ENCODE measurements at regions not wholly inside any gene's neighbourhood (a gene's known extent, or its start where the extent isn't known, plus 50 kb on each side); places are given as distances from the start of the nearest gene placed in this dataset.

DNA sequence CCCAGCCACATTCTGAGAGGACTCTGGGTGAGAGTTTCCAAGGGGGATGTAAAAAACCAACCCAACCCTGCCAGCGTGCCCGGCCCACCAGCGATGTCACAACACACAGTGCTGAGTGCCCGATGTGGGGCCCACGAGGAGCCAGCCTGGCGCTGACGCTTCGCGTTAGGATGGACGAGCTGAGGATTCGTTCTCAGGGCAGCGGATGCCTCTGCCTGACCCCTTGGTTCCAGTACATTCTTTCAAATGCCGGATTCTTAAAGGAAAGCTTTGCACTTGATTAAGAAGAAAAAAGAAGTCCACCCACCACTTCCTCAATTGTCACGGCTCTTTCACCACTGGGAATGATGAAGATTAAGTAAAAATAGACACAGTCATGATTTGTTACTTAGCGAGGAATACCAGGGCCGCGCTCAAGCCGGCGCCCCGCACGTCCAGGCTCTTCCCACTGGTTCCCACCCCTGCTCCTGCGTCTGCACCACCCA is 79.4 kb downstream of the IRF8 start:
- Histone ChIP-seq H3K27me3 (ENCODE audit: insufficient read depth, poor library complexity, severe bottlenecking) (no peaks in the 10 kb centered on the region), H3K27ac (replicated peaks) (peak overlapping the region; percentile 41), H3K4me3 (replicated peaks; ENCODE audit: insufficient read depth, low read length) (no peak overlapping the region)
- TF ChIP-seq, protein P1, sequence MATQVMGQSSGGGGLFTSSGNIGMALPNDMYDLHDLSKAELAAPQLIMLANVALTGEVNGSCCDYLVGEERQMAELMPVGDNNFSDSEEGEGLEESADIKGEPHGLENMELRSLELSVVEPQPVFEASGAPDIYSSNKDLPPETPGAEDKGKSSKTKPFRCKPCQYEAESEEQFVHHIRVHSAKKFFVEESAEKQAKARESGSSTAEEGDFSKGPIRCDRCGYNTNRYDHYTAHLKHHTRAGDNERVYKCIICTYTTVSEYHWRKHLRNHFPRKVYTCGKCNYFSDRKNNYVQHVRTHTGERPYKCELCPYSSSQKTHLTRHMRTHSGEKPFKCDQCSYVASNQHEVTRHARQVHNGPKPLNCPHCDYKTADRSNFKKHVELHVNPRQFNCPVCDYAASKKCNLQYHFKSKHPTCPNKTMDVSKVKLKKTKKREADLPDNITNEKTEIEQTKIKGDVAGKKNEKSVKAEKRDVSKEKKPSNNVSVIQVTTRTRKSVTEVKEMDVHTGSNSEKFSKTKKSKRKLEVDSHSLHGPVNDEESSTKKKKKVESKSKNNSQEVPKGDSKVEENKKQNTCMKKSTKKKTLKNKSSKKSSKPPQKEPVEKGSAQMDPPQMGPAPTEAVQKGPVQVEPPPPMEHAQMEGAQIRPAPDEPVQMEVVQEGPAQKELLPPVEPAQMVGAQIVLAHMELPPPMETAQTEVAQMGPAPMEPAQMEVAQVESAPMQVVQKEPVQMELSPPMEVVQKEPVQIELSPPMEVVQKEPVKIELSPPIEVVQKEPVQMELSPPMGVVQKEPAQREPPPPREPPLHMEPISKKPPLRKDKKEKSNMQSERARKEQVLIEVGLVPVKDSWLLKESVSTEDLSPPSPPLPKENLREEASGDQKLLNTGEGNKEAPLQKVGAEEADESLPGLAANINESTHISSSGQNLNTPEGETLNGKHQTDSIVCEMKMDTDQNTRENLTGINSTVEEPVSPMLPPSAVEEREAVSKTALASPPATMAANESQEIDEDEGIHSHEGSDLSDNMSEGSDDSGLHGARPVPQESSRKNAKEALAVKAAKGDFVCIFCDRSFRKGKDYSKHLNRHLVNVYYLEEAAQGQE (IDR thresholded peaks at IDR 0.05; ENCODE audit: insufficient replicate concordance, low read depth), result no peak
- TF ChIP-seq, protein P2, sequence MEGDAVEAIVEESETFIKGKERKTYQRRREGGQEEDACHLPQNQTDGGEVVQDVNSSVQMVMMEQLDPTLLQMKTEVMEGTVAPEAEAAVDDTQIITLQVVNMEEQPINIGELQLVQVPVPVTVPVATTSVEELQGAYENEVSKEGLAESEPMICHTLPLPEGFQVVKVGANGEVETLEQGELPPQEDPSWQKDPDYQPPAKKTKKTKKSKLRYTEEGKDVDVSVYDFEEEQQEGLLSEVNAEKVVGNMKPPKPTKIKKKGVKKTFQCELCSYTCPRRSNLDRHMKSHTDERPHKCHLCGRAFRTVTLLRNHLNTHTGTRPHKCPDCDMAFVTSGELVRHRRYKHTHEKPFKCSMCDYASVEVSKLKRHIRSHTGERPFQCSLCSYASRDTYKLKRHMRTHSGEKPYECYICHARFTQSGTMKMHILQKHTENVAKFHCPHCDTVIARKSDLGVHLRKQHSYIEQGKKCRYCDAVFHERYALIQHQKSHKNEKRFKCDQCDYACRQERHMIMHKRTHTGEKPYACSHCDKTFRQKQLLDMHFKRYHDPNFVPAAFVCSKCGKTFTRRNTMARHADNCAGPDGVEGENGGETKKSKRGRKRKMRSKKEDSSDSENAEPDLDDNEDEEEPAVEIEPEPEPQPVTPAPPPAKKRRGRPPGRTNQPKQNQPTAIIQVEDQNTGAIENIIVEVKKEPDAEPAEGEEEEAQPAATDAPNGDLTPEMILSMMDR (IDR thresholded peaks at IDR 0.05; ENCODE audit: insufficient read depth, low read length), result no peak
- peak; percentile 80; the same call in 1 of the 2 replicates for TF ChIP-seq SPI1 (IDR thresholded peaks at IDR 0.05; ENCODE audit: borderline replicate concordance, low read depth)
- peak; percentile 34 to 52 for DNase-seq (ENCODE audit: low read depth in 1 of 2, low spot score in 1 of 2)

DNA sequence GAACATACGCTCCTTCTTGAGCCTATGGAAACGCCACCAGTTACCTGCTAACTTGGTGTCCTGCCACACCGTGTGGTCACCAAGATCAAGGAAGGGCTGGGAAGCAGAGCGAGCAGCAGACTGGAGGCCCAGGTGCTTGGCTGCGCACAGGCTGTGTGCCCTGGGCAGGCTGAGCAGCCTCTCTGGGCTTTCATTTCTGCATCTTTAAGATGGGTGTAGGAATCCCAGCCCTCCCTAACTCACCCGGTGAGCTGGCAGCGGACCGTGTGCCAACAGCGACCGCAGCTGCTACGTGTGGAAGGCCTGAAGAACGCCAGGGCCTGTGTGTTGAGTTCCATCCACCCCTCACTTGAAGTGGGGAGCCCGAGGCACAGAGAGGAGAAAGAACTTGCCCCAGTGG is 80.0 kb downstream of the IRF8 start:
- H3K27ac ChIP-seq (replicated peaks), result no peak overlapping the region; the same call in 1 of the 2 replicates

DNA sequence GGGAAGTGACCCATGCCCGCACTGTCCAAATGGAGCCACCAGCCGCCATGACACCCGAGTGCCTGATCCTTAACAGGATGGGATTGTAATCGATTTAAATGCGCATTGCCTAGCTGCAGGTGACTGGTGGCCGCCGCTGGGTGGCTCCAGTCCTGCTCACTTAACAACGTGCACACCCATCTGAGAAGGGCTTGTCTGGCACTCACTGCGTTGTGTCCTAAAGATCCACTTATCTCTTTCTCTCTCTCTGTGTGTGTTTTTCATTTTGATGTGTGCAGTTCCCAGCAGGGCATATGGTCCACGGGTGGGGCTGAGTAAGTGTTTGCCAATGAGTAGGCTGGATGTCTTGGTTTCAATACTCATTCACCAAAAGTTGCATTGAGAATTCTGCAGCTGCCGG is 80.6 kb downstream of the IRF8 start:
- no peaks in the 10 kb centered on the region for H3K27me3 ChIP-seq (ENCODE audit: insufficient read depth, poor library complexity, severe bottlenecking)
- H3K4me3 ChIP-seq (replicated peaks; ENCODE audit: insufficient read depth, low read length), result no peak overlapping the region
- no peak overlapping the region for H3K27ac ChIP-seq (replicated peaks)
- TF ChIP-seq POLR2AphosphoS5 (IDR thresholded peaks at IDR 0.05; ENCODE audit: low read depth), result no peak
- TF ChIP-seq, protein P1 (IDR thresholded peaks at IDR 0.05; ENCODE audit: insufficient replicate concordance, low read depth), result no peak
- no peak for TF ChIP-seq GABPA (IDR thresholded peaks at IDR 0.05; ENCODE audit: low read depth)
- TF ChIP-seq SPI1 (IDR thresholded peaks at IDR 0.05; ENCODE audit: borderline replicate concordance, low read depth), result no peak
- TF ChIP-seq, protein P2 (IDR thresholded peaks at IDR 0.05; ENCODE audit: insufficient read depth, low read length), result no peak
- no peak for DNase-seq (ENCODE audit: low read depth in 1 of 2, low spot score in 1 of 2)

More for the DNA sequence above, 80.0 kb downstream of the IRF8 start:
- TF ChIP-seq, protein P2 (IDR thresholded peaks at IDR 0.05; ENCODE audit: insufficient read depth, low read length), result no peak
- no peak for TF ChIP-seq POLR2AphosphoS5 (IDR thresholded peaks at IDR 0.05; ENCODE audit: low read depth)
- TF ChIP-seq SPI1 (IDR thresholded peaks at IDR 0.05; ENCODE audit: borderline replicate concordance, low read depth), result no peak
- TF ChIP-seq, protein P1 (IDR thresholded peaks at IDR 0.05; ENCODE audit: insufficient replicate concordance, low read depth), result no peak
- no peak for TF ChIP-seq GABPA (IDR thresholded peaks at IDR 0.05; ENCODE audit: low read depth)
- no peak for DNase-seq (ENCODE audit: low read depth in 1 of 2, low spot score in 1 of 2)
- Histone ChIP-seq H3K27me3 (ENCODE audit: insufficient read depth, poor library complexity, severe bottlenecking) (no peaks in the 10 kb centered on the region), H3K4me3 (replicated peaks; ENCODE audit: insufficient read depth, low read length) (no peak overlapping the region)

All from HL-60 (cell line).